GM20000 (cell line): ENCODE measurements at regions not wholly inside any gene's neighbourhood (a gene's known extent, or its start where the extent isn't known, plus 50 kb on each side); places are given as distances from the start of the nearest gene placed in this dataset.

ENCODE experiments used
- DNase-seq: peaks from one replicate; pipeline ENCODE4 v3.0.0; 2012; ENCODE audit warnings: low spot score
- TF ChIP-seq, protein P1 (sequence below): IDR thresholded peaks from 2 replicates; pipeline ENCODE4 v1.5.1; 2012; ENCODE audit warnings: mild to moderate bottlenecking, control low read depth; ENCODE audit errors: extremely low read depth, missing control alignments

DNA sequence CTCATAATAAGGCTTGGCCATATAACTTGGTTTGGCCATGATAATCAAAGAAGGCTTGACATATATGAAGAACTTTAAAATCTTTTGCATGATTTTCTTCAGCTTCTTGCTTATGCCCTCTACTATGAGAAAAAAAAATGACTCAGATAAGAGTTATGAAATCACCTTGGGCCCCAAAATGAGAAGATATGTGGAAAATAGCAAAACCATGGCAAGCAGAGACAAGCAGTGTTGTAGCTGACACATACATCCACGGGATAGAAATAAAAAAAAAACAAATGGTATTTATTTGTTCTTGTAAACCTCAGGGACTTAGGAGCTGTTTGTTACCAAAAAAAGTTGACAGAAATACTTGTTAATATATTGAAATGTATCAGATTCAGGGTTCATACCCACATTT, 614.8 kb upstream of the BCHE start:
- TF ChIP-seq, protein P1, sequence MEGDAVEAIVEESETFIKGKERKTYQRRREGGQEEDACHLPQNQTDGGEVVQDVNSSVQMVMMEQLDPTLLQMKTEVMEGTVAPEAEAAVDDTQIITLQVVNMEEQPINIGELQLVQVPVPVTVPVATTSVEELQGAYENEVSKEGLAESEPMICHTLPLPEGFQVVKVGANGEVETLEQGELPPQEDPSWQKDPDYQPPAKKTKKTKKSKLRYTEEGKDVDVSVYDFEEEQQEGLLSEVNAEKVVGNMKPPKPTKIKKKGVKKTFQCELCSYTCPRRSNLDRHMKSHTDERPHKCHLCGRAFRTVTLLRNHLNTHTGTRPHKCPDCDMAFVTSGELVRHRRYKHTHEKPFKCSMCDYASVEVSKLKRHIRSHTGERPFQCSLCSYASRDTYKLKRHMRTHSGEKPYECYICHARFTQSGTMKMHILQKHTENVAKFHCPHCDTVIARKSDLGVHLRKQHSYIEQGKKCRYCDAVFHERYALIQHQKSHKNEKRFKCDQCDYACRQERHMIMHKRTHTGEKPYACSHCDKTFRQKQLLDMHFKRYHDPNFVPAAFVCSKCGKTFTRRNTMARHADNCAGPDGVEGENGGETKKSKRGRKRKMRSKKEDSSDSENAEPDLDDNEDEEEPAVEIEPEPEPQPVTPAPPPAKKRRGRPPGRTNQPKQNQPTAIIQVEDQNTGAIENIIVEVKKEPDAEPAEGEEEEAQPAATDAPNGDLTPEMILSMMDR = no peak
- DNase-seq = no peak

DNA sequence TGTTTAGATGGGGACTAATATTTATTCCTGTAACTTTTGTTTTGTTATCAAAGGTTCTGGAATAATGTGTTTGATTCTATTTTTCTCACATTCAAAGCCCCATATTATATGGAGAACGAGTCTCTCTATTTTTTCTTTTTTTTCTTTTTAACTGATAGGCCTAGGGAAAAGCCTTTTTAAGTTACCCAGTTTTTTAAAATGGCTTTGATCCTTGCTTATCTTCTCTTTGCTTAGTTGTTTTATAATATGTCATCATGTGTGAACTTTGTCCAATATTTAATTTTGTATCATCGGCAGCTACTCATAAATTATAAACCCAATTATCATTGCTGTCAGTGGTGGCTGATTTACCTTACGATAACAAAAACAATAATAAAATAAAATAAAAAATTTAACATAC, 610.3 kb upstream of the BCHE start:
- TF ChIP-seq, protein P1 = no peak
- DNase-seq = no peak

DNA sequence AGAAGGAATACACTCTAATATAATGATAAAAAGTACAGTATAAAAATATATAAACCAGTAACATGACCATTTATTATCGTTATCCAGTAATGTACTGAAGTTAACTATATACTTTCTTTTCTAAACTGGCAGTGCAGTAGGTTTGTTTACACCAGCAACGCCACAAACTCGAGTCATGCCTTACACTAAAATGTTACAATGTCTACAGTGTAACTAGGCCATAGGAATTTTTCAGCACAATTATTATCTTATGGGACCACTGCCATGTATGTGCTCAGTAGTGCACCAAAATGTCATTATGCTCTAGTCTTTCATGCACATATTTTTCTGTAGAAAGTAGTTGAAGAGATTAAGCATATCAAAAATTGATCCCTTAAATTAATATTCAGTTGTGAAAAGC, 609.8 kb upstream of the BCHE start:
- no peak for DNase-seq
- TF ChIP-seq, protein P1 = no peak

DNA sequence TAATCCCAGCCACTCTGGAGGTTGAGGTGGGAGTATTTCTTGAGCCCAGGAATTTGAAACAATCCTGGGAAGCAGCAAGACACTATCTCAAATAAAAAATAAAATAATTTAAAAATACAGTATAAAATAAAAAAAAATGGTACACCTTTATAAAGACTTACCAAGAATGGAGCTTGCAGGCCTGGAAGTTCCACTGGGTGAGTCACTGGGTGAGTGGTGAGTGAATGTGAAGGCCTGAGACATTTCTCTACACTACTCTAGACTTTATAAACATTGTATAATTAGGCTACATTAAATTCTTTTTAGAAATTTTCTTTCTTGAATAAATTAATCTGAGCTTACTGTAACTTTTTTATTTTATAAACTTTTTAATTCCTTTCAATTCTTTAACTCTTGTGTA, 609.1 kb upstream of the BCHE start:
- no peak for DNase-seq
- TF ChIP-seq, protein P1 = no peak

DNA sequence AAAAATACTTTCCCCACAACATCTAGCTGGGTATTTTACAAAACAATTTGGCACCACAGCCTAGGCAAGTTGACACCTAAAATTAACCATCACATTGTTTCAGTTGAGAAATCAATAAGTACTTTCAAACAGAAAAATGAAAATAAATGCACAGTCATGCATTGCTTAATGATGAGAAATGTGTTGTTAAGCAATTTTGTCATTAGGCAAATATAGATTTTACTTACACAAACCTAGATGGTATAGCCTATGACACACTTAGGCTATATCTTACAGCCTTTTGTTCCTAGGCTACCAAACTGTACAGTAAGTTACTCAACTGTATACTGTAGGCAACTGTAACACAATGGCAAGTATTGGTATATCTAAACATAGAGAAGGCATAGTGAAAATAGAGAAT, 608.6 kb upstream of the BCHE start:
- DNase-seq = no peak
- TF ChIP-seq, protein P1 = no peak

DNA sequence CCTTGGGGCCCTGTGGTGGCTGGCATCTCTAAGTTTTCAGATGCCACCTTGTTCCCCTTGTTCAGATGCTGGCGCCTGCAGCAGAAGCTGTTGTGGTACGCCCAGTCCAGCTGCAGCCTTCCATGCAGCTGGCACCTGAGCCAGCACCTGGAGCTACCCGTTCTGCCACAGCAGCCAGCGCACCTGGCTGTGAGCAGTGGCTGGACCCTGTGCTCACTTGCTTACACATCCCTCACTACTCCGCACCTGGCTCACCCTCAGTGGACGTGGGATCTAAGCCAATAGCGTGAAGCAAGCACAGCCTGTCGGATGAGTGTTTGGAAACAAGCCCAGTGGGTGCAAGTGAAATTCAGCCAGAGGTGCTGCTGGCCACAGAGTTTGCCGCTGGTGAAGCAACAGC, 607.5 kb upstream of the BCHE start:
- no peak for DNase-seq
- TF ChIP-seq, protein P1 = no peak

DNA sequence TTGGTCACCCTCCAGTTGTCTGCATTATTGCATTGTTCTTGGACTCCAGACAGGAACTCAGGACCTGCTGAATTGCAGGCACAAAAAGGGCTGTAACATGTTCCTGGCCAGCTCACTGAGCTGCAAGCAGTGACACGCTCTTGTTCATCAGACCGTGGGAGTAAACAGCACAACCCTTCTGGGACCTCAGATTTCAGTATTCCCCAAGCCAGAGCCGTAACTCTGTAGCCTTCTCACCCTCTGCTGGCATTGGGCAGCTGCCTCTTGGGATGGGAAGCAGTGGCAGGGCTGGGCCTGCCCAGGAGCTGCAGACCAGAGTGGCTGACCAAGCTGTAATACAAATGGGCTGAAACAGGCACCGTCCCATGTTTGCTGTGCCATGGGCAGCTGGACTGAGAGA, 607.1 kb upstream of the BCHE start:
- DNase-seq = no peak
- TF ChIP-seq, protein P1 = no peak

DNA sequence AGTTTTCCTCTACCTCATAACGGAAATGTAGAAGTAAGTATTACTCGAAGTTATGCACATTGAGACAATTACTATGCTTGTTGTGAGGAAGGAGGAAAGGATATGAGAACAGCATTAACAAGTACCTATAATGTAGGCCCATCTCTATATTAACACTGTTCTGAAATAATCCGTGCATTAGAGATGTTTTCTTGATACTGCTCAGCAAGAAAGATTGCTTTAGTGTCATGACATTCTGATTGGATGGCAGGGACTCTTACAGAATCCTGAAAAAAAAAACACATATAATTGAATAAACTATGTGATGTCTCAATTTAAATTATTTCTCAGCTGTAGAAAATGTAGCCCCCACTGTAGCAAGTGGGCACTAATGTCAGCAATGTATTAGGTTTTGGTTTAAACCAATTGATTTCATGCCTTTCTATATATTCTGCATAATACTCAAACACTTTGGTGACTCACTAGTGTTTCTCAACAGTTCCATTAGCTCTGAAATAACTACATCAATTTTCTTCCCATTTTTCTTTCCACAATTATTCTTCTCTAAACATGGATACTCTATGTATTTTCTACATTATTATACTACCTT, 598.3 kb upstream of the BCHE start:
- TF ChIP-seq, protein P1 = no peak
- DNase-seq = no peak
